H1 (cell line): ENCODE measurements at regions not wholly inside any gene's neighbourhood (a gene's known extent, or its start where the extent isn't known, plus 50 kb on each side); places are given as distances from the start of the nearest gene placed in this dataset.

Experiments
- CTCF ChIA-PET: fragments of 300-600 bp; sonication (Branson Sonifier 250); formaldehyde crosslinking; loops from one replicate; lab custom pipeline; 2021; ENCODE audit not compliant: partially characterized antibody; lab: Charles Lee
- POLR2A ChIA-PET: fragments of 300-600 bp; sonication (Branson Sonifier 250); formaldehyde crosslinking; loops from one replicate; lab custom pipeline; 2021; ENCODE audit warnings: inconsistent platforms; ENCODE audit not compliant: partially characterized antibody; lab: Charles Lee
- DNase-seq, 2 experiments: peaks; one replicate each; pipeline versions ENCODE4 v3.0.0 to v3.0.0-alpha.2; 2010 to 2022; ENCODE audit warnings: low spot score in 2 of 2, low read depth in 1 of 2, mixed read lengths in 1 of 2
- FAIRE-seq: peaks from 2 replicates; lab custom pipeline; 2011; peaks lifted over from hg19 to GRCh38; lab: Jason Lieb, UNC
- H2AFZ ChIP-seq: 2 replicates; pipeline ENCODE4 v1.8.1; 2012; ENCODE audit warnings: low read length, inconsistent platforms
- H2AK5ac ChIP-seq: 2 replicates; pipeline ENCODE4 v1.6.1; 2013; ENCODE audit warnings: low read depth, low read length
- H2BK120ac ChIP-seq: replicated peaks from 2 replicates; pipeline ENCODE3; 2013; ENCODE audit warnings: low read depth, low read length, inconsistent platforms
- H2BK12ac ChIP-seq: 2 replicates; pipeline ENCODE4 v1.6.1; 2013; ENCODE audit warnings: low read depth, low read length
- H2BK15ac ChIP-seq: 2 replicates; pipeline ENCODE4 v1.6.1; 2013; ENCODE audit warnings: low read length
- H2BK20ac ChIP-seq: 2 replicates; pipeline ENCODE4 v1.6.1; 2013; ENCODE audit warnings: low read length
- H2BK5ac ChIP-seq: 2 replicates; pipeline ENCODE4 v1.6.1; 2013; ENCODE audit warnings: low read depth, low read length
- H3K14ac ChIP-seq: 2 replicates; pipeline ENCODE4 v1.6.1; 2013; ENCODE audit warnings: inconsistent platforms; ENCODE audit not compliant: insufficient read length
- H3K18ac ChIP-seq: 2 replicates; pipeline ENCODE4 v1.6.1; 2013; ENCODE audit warnings: low read length; ENCODE audit errors: extremely low read depth
- H3K23ac ChIP-seq: 2 replicates; pipeline ENCODE4 v1.6.1; 2013; ENCODE audit warnings: inconsistent platforms; ENCODE audit not compliant: insufficient read length
- H3K23me2 ChIP-seq: 2 replicates; pipeline ENCODE4 v1.6.1; 2013; ENCODE audit warnings: low read depth, low read length
- H3K27ac ChIP-seq: 2 replicates; pipeline ENCODE4 v1.6.1; 2011; ENCODE audit warnings: low read depth, low read length, inconsistent platforms
- H3K27me3 ChIP-seq, 4 experiments: replicated peaks in 1 of 4; 1 replicate in 1 of 4; 2 replicates in 3 of 4; pipeline versions ENCODE4 v1.6.1 to v1.8.1; 2011 to 2013; ENCODE audit warnings: low read length in 3 of 4, mild to moderate bottlenecking in 3 of 4, inconsistent platforms in 2 of 4, mixed read lengths in 2 of 4, moderate library complexity in 1 of 4; ENCODE audit not compliant: control insufficient read depth in 3 of 4, insufficient read depth in 3 of 4; ENCODE audit errors: extremely low read depth in 1 of 4
- H3K36me3 ChIP-seq, 4 experiments: 2 replicates each; pipeline versions ENCODE4 v1.6.1 to v1.8.1; 2011 to 2013; ENCODE audit warnings: mild to moderate bottlenecking in 4 of 4, low read length in 3 of 4, moderate library complexity in 2 of 4, control low read depth in 1 of 4, inconsistent platforms in 1 of 4; ENCODE audit not compliant: insufficient read depth in 4 of 4, control insufficient read depth in 2 of 4
- H3K4ac ChIP-seq: replicated peaks from 2 replicates; pipeline ENCODE3; 2013; ENCODE audit warnings: low read length, low read depth, mixed read lengths, inconsistent platforms; ENCODE audit not compliant: insufficient read length
- H3K4me1 ChIP-seq, 4 experiments: replicated peaks in 1 of 4; 1 replicate in 1 of 4; 2 replicates in 3 of 4; pipeline versions ENCODE4 v1.6.1 to v1.8.1; 2011 to 2013; ENCODE audit warnings: low read length in 3 of 4, inconsistent platforms in 2 of 4, mixed read lengths in 1 of 4; ENCODE audit not compliant: insufficient read depth in 4 of 4, control insufficient read depth in 3 of 4
- H3K4me2 ChIP-seq, 2 experiments: 2 replicates each; pipeline versions ENCODE4 v1.6.1 to v1.8.1; 2011 to 2013; ENCODE audit warnings: low read depth in 2 of 2, low read length in 2 of 2, control low read depth in 1 of 2, inconsistent platforms in 1 of 2, mild to moderate bottlenecking in 1 of 2; ENCODE audit not compliant: insufficient read depth in 1 of 2
- H3K4me3 ChIP-seq, 4 experiments: fragments of 200-600, 300-600 bp in 1 of 4; sonication (generic), shearing (Covaris generic), sonication (Bioruptor Twin) in 1 of 4; 2 replicates each; pipeline versions ENCODE4 v1.5.1 to v1.8.1; 2011 to 2016; ENCODE audit warnings: low read length in 4 of 4, low read depth in 3 of 4, control low read depth in 2 of 4, inconsistent platforms in 2 of 4, mild to moderate bottlenecking in 2 of 4, mixed read lengths in 1 of 4, moderate library complexity in 1 of 4; ENCODE audit not compliant: insufficient read depth in 2 of 4; ENCODE audit errors: extremely low read depth in 1 of 4
- H3K56ac ChIP-seq: replicated peaks from 2 replicates; pipeline ENCODE3; 2013; ENCODE audit warnings: low read depth, mild to moderate bottlenecking, mixed read lengths, low read length, inconsistent platforms; ENCODE audit not compliant: insufficient read length
- H3K79me1 ChIP-seq: 2 replicates; pipeline ENCODE4 v1.6.1; 2013; ENCODE audit warnings: low read depth, low read length, control low read depth
- H3K79me2 ChIP-seq, 2 experiments: 2 replicates each; pipeline versions ENCODE4 v1.6.1 to v1.8.1; 2012 to 2013; ENCODE audit warnings: low read length in 2 of 2, mild to moderate bottlenecking in 2 of 2, inconsistent platforms in 1 of 2; ENCODE audit not compliant: insufficient read depth in 2 of 2, control insufficient read depth in 1 of 2
- H3K9ac ChIP-seq, 4 experiments: replicated peaks in 1 of 4; 1 replicate in 1 of 4; 2 replicates in 3 of 4; pipeline versions ENCODE4 v1.6.1 to v1.8.1; 2011 to 2013; ENCODE audit warnings: low read depth in 3 of 4, low read length in 3 of 4, control low read depth in 2 of 4, mild to moderate bottlenecking in 2 of 4, moderate library complexity in 2 of 4, inconsistent platforms in 1 of 4; ENCODE audit errors: extremely low read depth in 1 of 4
- H3K9me3 ChIP-seq, 2 experiments: 2 replicates each; pipeline versions ENCODE4 v1.6.1 to v1.8.1; 2012 to 2013; ENCODE audit warnings: mild to moderate bottlenecking in 2 of 2, moderate library complexity in 2 of 2, control low read depth in 1 of 2, inconsistent platforms in 1 of 2, low read depth in 1 of 2, low read length in 1 of 2, mixed read lengths in 1 of 2; ENCODE audit not compliant: insufficient read depth in 2 of 2
- H4K20me1 ChIP-seq, 2 experiments: replicated peaks in 1 of 2; 2 replicates each; pipeline versions ENCODE3 to v1.8.1; 2011 to 2013; ENCODE audit warnings: inconsistent platforms in 2 of 2, low read length in 2 of 2, mild to moderate bottlenecking in 1 of 2; ENCODE audit not compliant: insufficient read depth in 2 of 2, control insufficient read depth in 1 of 2
- H4K5ac ChIP-seq: 2 replicates; pipeline ENCODE4 v1.6.1; 2013; ENCODE audit warnings: low read length, low read depth, mixed read lengths, inconsistent platforms; ENCODE audit not compliant: insufficient read length
- H4K8ac ChIP-seq: 2 replicates; pipeline ENCODE4 v1.8.0; 2013; ENCODE audit warnings: mild to moderate bottlenecking, moderate library complexity, low read length, inconsistent platforms; ENCODE audit not compliant: insufficient read depth; ENCODE audit errors: extremely low read depth
- H4K91ac ChIP-seq: replicated peaks from 2 replicates; pipeline ENCODE3; 2013; ENCODE audit warnings: low read length, mixed read lengths, inconsistent platforms; ENCODE audit not compliant: insufficient read length
- GTF2F1 ChIP-seq: IDR thresholded peaks from 2 replicates; pipeline ENCODE4 v1.6.1; 2012; ENCODE audit warnings: low read depth, low read length, improper control_type of control experiment, borderline replicate concordance
- JUN ChIP-seq: IDR thresholded peaks from 2 replicates; pipeline ENCODE4 v1.6.1; 2011; ENCODE audit warnings: low read depth, mild to moderate bottlenecking, improper control_type of control experiment, low read length
- RFX5 ChIP-seq: IDR thresholded peaks from 2 replicates; pipeline ENCODE4 v1.6.1; 2011; ENCODE audit warnings: low read depth, low read length, improper control_type of control experiment, borderline replicate concordance
- SRF ChIP-seq: IDR thresholded peaks from 2 replicates; pipeline ENCODE4 v1.6.1; 2011; ENCODE audit warnings: mild to moderate bottlenecking, low read depth, low read length, moderate library complexity
- SUZ12 ChIP-seq: fragments of 200-600 bp; sonication (generic); IDR thresholded peaks from 2 replicates; pipeline ENCODE4 v1.6.1; 2012; ENCODE audit warnings: mild to moderate bottlenecking, inconsistent platforms, low read length, moderate library complexity, mixed read lengths
- TEAD4 ChIP-seq: IDR thresholded peaks from 2 replicates; pipeline ENCODE4 v1.6.1; 2012; ENCODE audit warnings: low read depth, low read length, inconsistent platforms, mixed read lengths
- WGBS, 2 experiments: shearing (Covaris generic) in 1 of 2; methylation state at CpG; one replicate each; pipeline versions ENCODE4 v1.1.6 to v1.1.7; 2013 to 2015; ENCODE audit warnings: low lambda C conversion rate in 2 of 2, mixed read lengths in 2 of 2, inconsistent platforms in 1 of 2, low coverage in 1 of 2, missing lambda C conversion rate in 1 of 2; ENCODE audit not compliant: insufficient replicate concordance in 2 of 2, insufficient coverage in 1 of 2, insufficient read length in 1 of 2; ENCODE audit errors: extremely low coverage in 1 of 2, missing lambda C conversion rate in 1 of 2; 5-methylcytosine and 5-hydroxymethylcytosine counted together

DNA sequence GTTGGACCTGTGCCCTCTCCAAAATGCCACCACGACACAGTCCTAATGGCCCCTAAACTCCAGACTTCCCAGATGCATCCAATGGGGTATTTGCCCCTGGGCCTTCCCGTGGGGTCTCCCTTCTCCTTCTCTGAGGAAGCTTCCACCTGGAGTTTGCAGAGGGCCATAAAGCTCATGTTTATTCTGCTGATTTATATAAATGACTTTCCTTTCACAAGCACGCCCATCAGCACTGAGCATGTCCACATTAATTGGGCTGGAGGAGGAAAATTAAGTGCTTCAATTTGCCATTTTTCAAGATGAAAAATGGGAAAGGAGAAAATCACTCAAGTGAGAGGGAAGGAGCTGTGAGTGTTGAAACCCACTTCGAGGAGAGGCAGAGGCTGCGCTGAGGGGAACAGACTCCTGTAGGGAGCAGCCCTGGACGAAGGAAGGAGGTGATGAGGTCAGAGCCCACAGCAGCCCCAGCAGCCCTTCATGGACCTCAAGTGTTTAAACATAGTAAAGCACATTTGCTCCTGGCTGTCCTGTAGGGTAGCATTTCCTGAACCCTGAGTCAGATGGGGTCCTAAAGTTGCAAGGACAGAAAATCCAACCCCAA lies 434.9 kb upstream of the SULF2 start:
- H3K4me3 ChIP-seq: no peak overlapping the region
- H3K23ac ChIP-seq: no peak overlapping the region
- H2AFZ ChIP-seq: no peak overlapping the region
- no peaks in the 10 kb centered on the region for H3K27me3 ChIP-seq
- ChIA-PET POLR2A (no interaction called here), CTCF (interaction anchor here (0.5 to 1.5 kb wide), 5 partner anchors 16 to 503 kb away, joined by 3 to 6 read pairs (median 3); no protein-coding TSS in a partner anchor)
- TF ChIP-seq JUN (no peak), RFX5 (no peak), SUZ12 (no peak), SRF (no peak), TEAD4 (no peak), GTF2F1 (no peak)
- H3K36me3 ChIP-seq: no peaks in the 10 kb centered on the region
- no peak overlapping the region for H3K9ac ChIP-seq
- WGBS, 2 experiments: 80% methylated on average over 6 of the region's 6 CpGs; no CpG with 5 or more reads in 1 of the 2 experiments
- no peak overlapping the region for H2BK120ac ChIP-seq
- H3K79me1 ChIP-seq: no peaks in the 10 kb centered on the region
- no peak overlapping the region for H2BK12ac ChIP-seq
- no peak overlapping the region for H2BK5ac ChIP-seq
- H3K79me2 ChIP-seq: no peaks in the 10 kb centered on the region
- H4K5ac ChIP-seq: no peak overlapping the region
- H3K23me2 ChIP-seq: no peaks in the 10 kb centered on the region
- no peak overlapping the region for H3K4ac ChIP-seq
- no peak overlapping the region for H3K56ac ChIP-seq
- no peaks in the 10 kb centered on the region for H4K20me1 ChIP-seq
- H3K9me3 ChIP-seq: no peaks in the 10 kb centered on the region
- no peak overlapping the region for H3K18ac ChIP-seq
- no peak overlapping the region for H4K91ac ChIP-seq
- no peak overlapping the region for H2BK20ac ChIP-seq
- H3K27ac ChIP-seq: no peak overlapping the region
- DNase-seq (no peak), FAIRE-seq (no peak)
- no peak overlapping the region for H4K8ac ChIP-seq
- H2AK5ac ChIP-seq: no peak overlapping the region
- H3K14ac ChIP-seq: no peak overlapping the region
- H3K4me1 ChIP-seq: peaks cover 0 to 2% (median 0%) of the 10 kb centered on the region in 4 experiments; a peak in 1 of 7 replicates
- no peak overlapping the region for H2BK15ac ChIP-seq
- H3K4me2 ChIP-seq: no peak overlapping the region
